Endothelial cell of umbilical vein (primary cell): ENCODE measurements at regions not wholly inside any gene's neighbourhood (a gene's known extent, or its start where the extent isn't known, plus 50 kb on each side); places are given as distances from the start of the nearest gene placed in this dataset.

ENCODE experiments used
- BruUV-seq: library from RNA; stranded (reverse); fragments of 400-500 nt; replicated peaks from 2 replicates; lab custom pipeline; 2021; lab: Mats Ljungman, UMichigan
- CTCF ChIA-PET: fragments of 300-600, 350-600 bp; sonication (Branson Sonifier 250); formaldehyde crosslinking; loops from one replicate; lab custom pipeline; 2021; ENCODE audit warnings: antibody characterized with exemption, inconsistent platforms; lab: Charles Lee
- POLR2A ChIA-PET: fragments of 300-600, 350-600 bp; sonication (Branson Sonifier 250); formaldehyde crosslinking; loops from one replicate; lab custom pipeline; 2021; ENCODE audit warnings: antibody characterized with exemption, inconsistent platforms; lab: Charles Lee
- DNase-seq: peaks from one replicate; pipeline ENCODE4 v3.0.0-alpha.2; 2011; ENCODE audit warnings: low read depth, low spot score
- FAIRE-seq: peaks from 2 replicates; lab custom pipeline; 2011; peaks lifted over from hg19 to GRCh38; lab: Jason Lieb, UNC
- H2AFZ ChIP-seq: 2 replicates; pipeline ENCODE4 v1.6.0; 2012; ENCODE audit warnings: low read depth, low read length, control low read depth, inconsistent platforms
- H3K27ac ChIP-seq: 2 replicates; pipeline ENCODE4 v1.5.1; 2011; ENCODE audit warnings: low read depth, mild to moderate bottlenecking, control low read depth, low read length, moderate library complexity; ENCODE audit not compliant: insufficient read depth
- H3K27me3 ChIP-seq, 2 experiments: 2 replicates each; pipeline versions ENCODE4 v1.6.0 to v1.6.1; 2011; ENCODE audit warnings: low read length in 2 of 2, mixed read lengths in 1 of 2; ENCODE audit not compliant: control insufficient read depth in 2 of 2, insufficient read depth in 2 of 2
- H3K36me3 ChIP-seq, 2 experiments: 2 replicates in 1 of 2; 3 replicates in 1 of 2; pipeline ENCODE4 v1.5.1; 2011; ENCODE audit warnings: low read length in 2 of 2, mild to moderate bottlenecking in 1 of 2, moderate library complexity in 1 of 2; ENCODE audit not compliant: control insufficient read depth in 2 of 2, insufficient read depth in 2 of 2; ENCODE audit errors: extremely low read depth in 1 of 2
- H3K4me1 ChIP-seq: 3 replicates; pipeline ENCODE4 v1.5.1; 2011; ENCODE audit warnings: mild to moderate bottlenecking, low read length; ENCODE audit not compliant: control insufficient read depth, insufficient read depth; ENCODE audit errors: extremely low read depth
- H3K4me2 ChIP-seq: 2 replicates; pipeline ENCODE4 v1.6.1; 2011; ENCODE audit warnings: low read length, control low read depth, mixed read lengths; ENCODE audit not compliant: insufficient read depth
- H3K4me3 ChIP-seq, 3 experiments: fragments of 200-600 bp in 1 of 3; sonication (generic), shearing (Covaris generic) in 1 of 3; replicated peaks in 1 of 3; 2 replicates each; pipeline ENCODE4 v1.5.1; 2011 to 2016; ENCODE audit warnings: control low read depth in 3 of 3, low read length in 3 of 3, mild to moderate bottlenecking in 2 of 3, inconsistent platforms in 1 of 3, low read depth in 1 of 3, moderate library complexity in 1 of 3; ENCODE audit not compliant: insufficient read depth in 1 of 3
- H3K79me2 ChIP-seq: 2 replicates; pipeline ENCODE4 v1.6.0; 2012; ENCODE audit warnings: low read length, inconsistent platforms; ENCODE audit not compliant: control insufficient read depth, insufficient read depth
- H3K9ac ChIP-seq: replicated peaks from 2 replicates; pipeline ENCODE3; 2011; ENCODE audit warnings: low read length, control low read depth; ENCODE audit not compliant: insufficient read depth; ENCODE audit errors: extremely low read depth
- H3K9me1 ChIP-seq: replicated peaks from 3 replicates; pipeline ENCODE4 v1.6.0; 2011; ENCODE audit warnings: mild to moderate bottlenecking, low read length; ENCODE audit not compliant: control insufficient read depth, insufficient read depth; ENCODE audit errors: extremely low read depth
- H3K9me3 ChIP-seq: replicated peaks from 2 replicates; pipeline ENCODE4 v1.5.1; 2012; ENCODE audit warnings: low read length, inconsistent platforms; ENCODE audit not compliant: control insufficient read depth, insufficient read depth
- H4K20me1 ChIP-seq: replicated peaks from 2 replicates; pipeline ENCODE3; 2011; ENCODE audit warnings: mild to moderate bottlenecking, low read length; ENCODE audit not compliant: control insufficient read depth, insufficient read depth; ENCODE audit errors: extremely low read depth
- CTCF ChIP-seq, 2 donors: IDR thresholded peaks; 1 replicate in 1 of 2; 2 replicates in 1 of 2; pipeline ENCODE4 v1.5.1; 2011; ENCODE audit warnings: low read length in 2 of 2, mild to moderate bottlenecking in 2 of 2, moderate library complexity in 2 of 2, control low read depth in 1 of 2, inconsistent platforms in 1 of 2, low read depth in 1 of 2; ENCODE audit not compliant: insufficient read depth in 1 of 2; ENCODE audit errors: extremely low read depth in 1 of 2
- EZH2 ChIP-seq: IDR thresholded peaks from 2 replicates; pipeline ENCODE4 v1.6.1; 2012; ENCODE audit warnings: borderline replicate concordance, low read depth, mild to moderate bottlenecking, moderate library complexity, low read length, inconsistent platforms; ENCODE audit not compliant: severe bottlenecking
- FOS ChIP-seq: IDR thresholded peaks from 2 replicates; pipeline ENCODE4 v1.6.1; 2011; ENCODE audit warnings: mild to moderate bottlenecking, low read length, moderate library complexity, borderline replicate concordance; ENCODE audit not compliant: insufficient read depth
- GATA2 ChIP-seq: IDR thresholded peaks from 2 replicates; pipeline ENCODE4 v1.7.0; 2011; ENCODE audit warnings: low read depth, mild to moderate bottlenecking, moderate library complexity, mixed read lengths, low read length; ENCODE audit not compliant: insufficient read length, insufficient read depth
- JUN ChIP-seq: IDR thresholded peaks from 2 replicates; pipeline ENCODE4 v1.6.1; 2011; ENCODE audit warnings: borderline replicate concordance, low read depth; ENCODE audit not compliant: insufficient read length, insufficient read depth
- MAX ChIP-seq: IDR thresholded peaks from 2 replicates; pipeline ENCODE4 v1.6.1; 2011; ENCODE audit not compliant: insufficient read depth, insufficient read length
- MYC ChIP-seq: IDR thresholded peaks from one replicate; pipeline ENCODE4 v1.6.1; 2011; ENCODE audit warnings: mild to moderate bottlenecking, low read depth, low read length
- POLR2A ChIP-seq: IDR thresholded peaks from 2 replicates; pipeline ENCODE4 v1.6.1; 2012; ENCODE audit warnings: low read depth, mild to moderate bottlenecking, control low read depth, low read length
- POLR2AphosphoS5 ChIP-seq: IDR thresholded peaks from 2 replicates; pipeline ENCODE4 v1.6.1; 2012; ENCODE audit warnings: low read depth, mild to moderate bottlenecking, control low read depth, low read length, moderate library complexity; ENCODE audit not compliant: insufficient read depth
- dilution Hi-C: fragments of 300-500 bp; cut with MboI; formaldehyde crosslinking; loops from one replicate; pipeline ENCODE4 v1.15.0; 2019; ENCODE audit warnings: low sequenced_read_pairs; ENCODE audit not compliant: extremely low pct_ligation_motif_present
- intact Hi-C: fragments of 100-400 bp; cut with micrococcal nuclease; formaldehyde crosslinking; loops from one replicate; pipeline ENCODE4 v1.10.0; 2022

- no peaks in the 10 kb centered on the region for H3K79me2 ChIP-seq
- H3K36me3 ChIP-seq: no peaks in the 10 kb centered on the region
- DNase-seq: no peak
- no peaks in the 10 kb centered on the region for H3K27me3 ChIP-seq
- no peak for FAIRE-seq
- TF ChIP-seq POLR2A: no peak
- no peak for TF ChIP-seq CTCF (IDR thresholded peaks at IDR 0.05; ENCODE audit: extremely low read depth in 1 of 2, insufficient read depth in 1 of 2, low read depth in 1 of 2, low read length in 2 of 2)
- TF ChIP-seq EZH2: no peak
- no peak for TF ChIP-seq POLR2AphosphoS5
- TF ChIP-seq MYC: no peak
- no peak for TF ChIP-seq MAX
- no peak for TF ChIP-seq GATA2
- dilution Hi-C loops: no loop called here
- H3K4me3 ChIP-seq: no peak overlapping the region
- H3K9ac ChIP-seq: no peak overlapping the region
- intact Hi-C loops: no loop called here
- H3K27ac ChIP-seq: no peak overlapping the region
- POLR2A ChIA-PET: no interaction called here
- H3K9me1 ChIP-seq: no peaks in the 10 kb centered on the region
- no TSS peak for BruUV-seq
- H3K4me2 ChIP-seq: no peak overlapping the region
- CTCF ChIA-PET: no interaction called here
- H4K20me1 ChIP-seq: no peaks in the 10 kb centered on the region
- no peaks in the 10 kb centered on the region for H3K4me1 ChIP-seq
- H2AFZ ChIP-seq: no peak overlapping the region
- H3K9me3 ChIP-seq: no peaks in the 10 kb centered on the region
Observed at GRCh38 chr11:15625691-15626090, 511.0 kb downstream of the INSC start.

GRCh38 chr11:15627560-15627959 is 512.8 kb downstream of the INSC start:
- dilution Hi-C loops: no loop called here
- Histone ChIP-seq H3K9me3 (no peaks in the 10 kb centered on the region), H3K4me2 (no peak overlapping the region), H3K79me2 (no peaks in the 10 kb centered on the region), H4K20me1 (no peaks in the 10 kb centered on the region), H3K9me1 (no peaks in the 10 kb centered on the region), H2AFZ (no peak overlapping the region), H3K27me3 (no peaks in the 10 kb centered on the region), H3K27ac (no peak overlapping the region), H3K4me3 (no peak overlapping the region), H3K9ac (no peak overlapping the region), H3K36me3 (no peaks in the 10 kb centered on the region), H3K4me1 (no peaks in the 10 kb centered on the region)
- intact Hi-C loops: no loop called here
- no peak for FAIRE-seq
- TF ChIP-seq GATA2 (no peak), POLR2AphosphoS5 (no peak), CTCF (IDR thresholded peaks at IDR 0.05; ENCODE audit: extremely low read depth in 1 of 2, insufficient read depth in 1 of 2, low read depth in 1 of 2, low read length in 2 of 2) (no peak), JUN (no peak), EZH2 (no peak), MAX (no peak), FOS (no peak), MYC (no peak)
- no peak for DNase-seq
- BruUV-seq: no TSS peak
- ChIA-PET POLR2A (no interaction called here), CTCF (no interaction called here)
